ENCODE measurements at regions not wholly inside any gene's neighbourhood (a gene's known extent, or its start where the extent isn't known, plus 50 kb on each side); places are given as distances from the start of the nearest gene placed in this dataset.

- no peak for DNase-seq
- no peaks in the 10 kb centered on the region for H3K4me1 Mint-ChIP-seq
Measured at GRCh38 chr3:1591327-1592028, 498.7 kb downstream of the CNTN6 start.

GRCh38 chr3:1594940-1595339 lies 502.1 kb downstream of the CNTN6 start:
- H3K4me1 Mint-ChIP-seq = no peaks in the 10 kb centered on the region

More at GRCh38 chr3:1591327-1592028, 498.7 kb downstream of the CNTN6 start:
- Mint-ChIP-seq H3K36me3 (ENCODE audit: low read depth) (no peaks in the 10 kb centered on the region), H3K9me3 (peaks cover 27% of the 10 kb centered on the region), H3K27ac (no peak overlapping the region), H3K27me3 (no peaks in the 10 kb centered on the region), H3K4me3 (no peak overlapping the region)
- intact Hi-C loops (cut with micrococcal nuclease) = no loop called here
- POLR2A ChIA-PET = no interaction called here
- no peak for ATAC-seq (ENCODE audit: low read depth)
- no peak for TF ChIP-seq CTCF (IDR thresholded peaks at IDR 0.05)
- CTCF ChIA-PET = no interaction called here

GRCh38 chr3:1600206-1600605 lies 498.5 kb upstream of the CNTN4 start:
- Mint-ChIP-seq H3K4me1 (no peaks in the 10 kb centered on the region), H3K4me3 (no peak overlapping the region), H3K27ac (no peak overlapping the region), H3K9me3 (no peaks in the 10 kb centered on the region), H3K36me3 (ENCODE audit: low read depth) (no peaks in the 10 kb centered on the region), H3K27me3 (no peaks in the 10 kb centered on the region)
- intact Hi-C loops (cut with micrococcal nuclease) = no loop called here
- TF ChIP-seq CTCF (IDR thresholded peaks at IDR 0.05) = no peak
- ChIA-PET POLR2A (no interaction called here), CTCF (no interaction called here)
- ATAC-seq (ENCODE audit: low read depth) (no peak), DNase-seq (no peak)

More at GRCh38 chr3:1594940-1595339, 502.1 kb downstream of the CNTN6 start:
- no peak for TF ChIP-seq CTCF (IDR thresholded peaks at IDR 0.05)
- H3K27ac Mint-ChIP-seq = no peak overlapping the region
- ATAC-seq (ENCODE audit: low read depth) (no peak), DNase-seq (no peak)
- POLR2A ChIA-PET = no interaction called here
- no peaks in the 10 kb centered on the region for H3K27me3 Mint-ChIP-seq
- H3K4me3 Mint-ChIP-seq = no peak overlapping the region
- H3K36me3 Mint-ChIP-seq (ENCODE audit: low read depth) = no peaks in the 10 kb centered on the region
- intact Hi-C loops (cut with micrococcal nuclease) = no loop called here
- H3K9me3 Mint-ChIP-seq = peaks cover 12% of the 10 kb centered on the region
- CTCF ChIA-PET = no interaction called here

GRCh38 chr3:1600700-1601418 lies 497.8 kb upstream of the CNTN4 start:
- Mint-ChIP-seq H3K36me3 (ENCODE audit: low read depth) (no peaks in the 10 kb centered on the region), H3K4me1 (no peaks in the 10 kb centered on the region), H3K9me3 (no peaks in the 10 kb centered on the region), H3K4me3 (no peak overlapping the region), H3K27ac (no peak overlapping the region), H3K27me3 (no peaks in the 10 kb centered on the region)
- ChIA-PET CTCF (no interaction called here), POLR2A (no interaction called here)
- DNase-seq (no peak), ATAC-seq (ENCODE audit: low read depth) (no peak)
- intact Hi-C loops (cut with micrococcal nuclease) = no loop called here
- no peak for TF ChIP-seq CTCF (IDR thresholded peaks at IDR 0.05)

- Mint-ChIP-seq H3K4me3 (no peak overlapping the region), H3K4me1 (no peaks in the 10 kb centered on the region), H3K36me3 (ENCODE audit: low read depth) (no peaks in the 10 kb centered on the region), H3K9me3 (no peaks in the 10 kb centered on the region), H3K27ac (no peak overlapping the region), H3K27me3 (no peaks in the 10 kb centered on the region)
- CTCF ChIA-PET = no interaction called here
- TF ChIP-seq CTCF (IDR thresholded peaks at IDR 0.05) = no peak
- intact Hi-C loops (cut with micrococcal nuclease) = no loop called here
- DNase-seq (no peak), ATAC-seq (ENCODE audit: low read depth) (no peak)
- POLR2A ChIA-PET = no interaction called here
Measured at GRCh38 chr3:1609416-1609815, 489.2 kb upstream of the CNTN4 start.
